ENCODE measurements at regions not wholly inside any gene's neighbourhood (a gene's known extent, or its start where the extent isn't known, plus 50 kb on each side); places are given as distances from the start of the nearest gene placed in this dataset.
"Not testable (repeated sequence)": the region's sequence is repeated elsewhere in the genome, so short reads cannot be mapped to it uniquely, and the experiment has no call there.

GRCh38 chr11:34830648-34831047, 85.5 kb downstream of the APIP start:
- no peak for DNase-seq

DNA sequence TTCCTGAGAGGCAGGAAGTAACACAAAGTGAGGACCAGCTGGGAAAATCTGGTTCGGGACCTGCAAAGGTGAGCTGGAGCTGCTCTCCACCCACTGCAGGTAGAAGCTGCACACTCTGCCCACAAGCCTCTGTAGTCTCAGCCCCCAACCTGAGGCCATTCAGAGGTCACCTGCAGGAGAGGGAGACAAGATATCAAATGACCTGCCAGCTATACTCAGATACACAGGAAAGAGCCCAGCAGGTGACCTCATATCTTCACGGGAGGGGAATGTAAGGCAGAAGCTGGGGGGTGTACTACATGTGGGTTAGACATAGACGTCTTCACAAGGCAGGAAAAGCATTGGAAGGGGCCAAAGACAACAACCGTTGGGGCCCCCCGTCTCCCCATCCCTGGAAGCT, 86.1 kb downstream of the APIP start:
- DNase-seq: no peak

DNA sequence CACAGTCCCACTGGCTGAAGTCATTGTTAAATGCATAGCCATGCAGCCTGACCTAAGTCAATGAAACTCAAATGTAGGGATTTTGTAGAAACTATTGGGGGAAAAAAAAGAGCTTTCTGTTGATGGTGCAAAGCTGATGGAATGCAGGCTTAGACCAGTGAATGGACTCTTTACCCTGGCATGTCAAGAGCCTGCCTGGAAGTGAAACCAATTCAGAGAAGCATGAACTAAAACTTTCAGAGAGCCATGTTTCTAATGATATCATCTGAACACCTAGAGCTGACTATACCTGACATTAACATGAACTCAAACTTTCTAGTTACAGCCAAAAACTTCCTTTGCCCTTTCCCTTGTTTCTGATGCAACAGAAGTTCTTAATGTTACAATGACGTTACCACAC, 89.0 kb downstream of the APIP start:
- DNase-seq: no peak

DNA sequence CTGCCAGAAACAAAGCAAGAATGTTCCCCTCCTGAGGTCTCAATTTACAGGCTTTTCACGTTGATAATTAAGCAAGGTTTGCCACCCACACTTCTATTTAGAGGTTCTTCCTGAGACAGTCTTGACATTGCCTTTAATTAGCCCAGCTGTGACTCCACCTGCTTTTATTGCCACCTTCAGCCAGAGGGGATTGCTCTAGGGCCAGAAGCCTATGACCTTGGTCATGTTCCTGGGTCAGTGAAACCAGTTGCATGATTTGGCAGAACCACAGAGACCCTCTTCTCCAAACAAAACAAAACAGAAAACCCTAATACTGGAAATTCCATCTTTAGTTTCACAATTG, 89.8 kb downstream of the APIP start:
- DNase-seq: no peak

DNA sequence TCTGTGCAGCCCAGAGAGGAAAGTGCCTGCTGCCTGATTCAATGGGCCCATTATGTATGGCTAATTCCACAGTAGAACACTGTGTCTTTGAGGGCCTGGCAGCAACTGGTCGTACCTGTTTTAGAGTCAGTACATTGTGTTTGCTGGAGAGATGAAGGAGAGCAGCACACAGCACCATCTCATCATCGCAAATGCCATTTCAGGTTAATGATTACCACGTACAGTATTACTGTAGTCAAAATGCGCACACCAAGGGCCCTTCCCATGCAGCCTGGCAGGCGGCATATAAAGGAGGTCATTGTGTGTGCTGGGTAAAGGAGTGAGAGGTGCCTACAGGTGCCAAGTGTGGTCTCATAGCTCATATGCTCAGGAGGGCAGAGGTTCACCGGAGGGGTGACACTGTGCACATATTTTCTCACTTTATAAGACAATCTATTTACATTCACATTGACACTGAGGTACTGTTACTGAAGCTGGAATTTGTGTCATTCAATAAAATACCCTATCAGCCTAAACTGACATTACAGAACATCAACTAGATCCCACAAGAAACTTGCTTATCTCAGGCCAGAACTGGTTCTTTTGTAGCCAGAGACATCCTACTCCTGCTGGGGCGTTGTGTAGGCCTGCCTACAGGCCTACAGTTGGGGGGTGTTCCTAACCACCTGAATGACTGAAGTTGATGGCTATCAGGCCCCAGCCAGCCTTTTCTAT, 90.4 kb downstream of the APIP start:
- DNase-seq: no peak

DNA sequence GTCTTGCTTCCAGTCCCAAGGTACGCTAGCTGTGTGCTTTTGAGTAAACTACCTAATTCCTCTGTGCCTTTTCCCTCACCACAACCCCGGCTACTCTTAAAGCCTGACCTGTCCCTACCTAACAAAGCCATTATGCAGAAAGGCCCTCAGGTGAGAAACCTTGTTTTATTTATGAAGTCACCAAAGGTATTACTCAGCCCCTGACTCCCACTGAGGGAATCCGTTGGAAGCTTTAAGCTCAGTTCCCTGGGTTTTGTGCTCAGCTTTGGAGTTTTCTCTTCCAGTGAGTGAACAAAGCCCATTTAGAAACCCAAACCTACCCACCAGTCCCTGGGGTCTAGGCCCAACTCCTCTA, 90.9 kb downstream of the APIP start:
- DNase-seq: no peak

DNA sequence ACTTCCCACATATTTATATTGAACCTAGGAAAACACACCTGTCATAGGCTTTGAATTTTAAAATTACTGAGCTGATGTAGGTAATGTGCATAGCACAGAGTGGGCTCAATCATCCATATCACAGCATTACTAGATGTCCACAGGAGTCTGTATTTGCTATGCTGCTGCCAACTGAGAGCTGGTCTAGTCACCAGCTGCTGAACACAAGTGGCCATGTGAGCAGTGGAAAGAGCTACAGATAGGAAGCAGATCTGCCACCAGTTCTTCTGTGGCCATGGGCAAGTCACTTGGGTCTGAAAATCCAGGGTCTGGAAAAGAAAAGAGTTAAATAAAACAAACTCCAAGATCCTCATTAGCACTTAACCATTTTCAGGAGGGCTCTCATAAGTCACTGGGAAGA, 91.8 kb downstream of the APIP start:
- no peak for DNase-seq

GRCh38 chr11:34823639-34824038, 92.5 kb downstream of the APIP start:
- DNase-seq: no peak

DNA sequence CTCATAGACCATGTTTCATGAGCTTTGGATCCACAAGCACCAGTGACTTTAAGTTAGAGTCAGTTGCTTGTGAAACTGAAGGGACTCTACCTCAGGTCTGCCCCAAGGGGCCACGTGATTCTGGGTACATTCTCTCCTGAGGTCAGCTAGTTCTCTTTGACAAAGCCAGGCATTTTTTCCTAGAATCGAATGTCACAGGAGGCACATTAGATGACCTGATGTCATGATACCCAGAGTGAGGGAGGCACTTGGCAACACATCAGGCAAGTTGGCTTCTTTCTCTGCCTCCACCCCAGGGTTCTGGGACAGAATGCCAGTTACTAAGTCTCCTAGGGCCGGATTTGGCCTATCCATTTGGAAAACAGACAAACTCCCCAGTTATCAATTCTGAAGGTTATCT, 93.0 kb downstream of the APIP start:
- DNase-seq: no peak

DNA sequence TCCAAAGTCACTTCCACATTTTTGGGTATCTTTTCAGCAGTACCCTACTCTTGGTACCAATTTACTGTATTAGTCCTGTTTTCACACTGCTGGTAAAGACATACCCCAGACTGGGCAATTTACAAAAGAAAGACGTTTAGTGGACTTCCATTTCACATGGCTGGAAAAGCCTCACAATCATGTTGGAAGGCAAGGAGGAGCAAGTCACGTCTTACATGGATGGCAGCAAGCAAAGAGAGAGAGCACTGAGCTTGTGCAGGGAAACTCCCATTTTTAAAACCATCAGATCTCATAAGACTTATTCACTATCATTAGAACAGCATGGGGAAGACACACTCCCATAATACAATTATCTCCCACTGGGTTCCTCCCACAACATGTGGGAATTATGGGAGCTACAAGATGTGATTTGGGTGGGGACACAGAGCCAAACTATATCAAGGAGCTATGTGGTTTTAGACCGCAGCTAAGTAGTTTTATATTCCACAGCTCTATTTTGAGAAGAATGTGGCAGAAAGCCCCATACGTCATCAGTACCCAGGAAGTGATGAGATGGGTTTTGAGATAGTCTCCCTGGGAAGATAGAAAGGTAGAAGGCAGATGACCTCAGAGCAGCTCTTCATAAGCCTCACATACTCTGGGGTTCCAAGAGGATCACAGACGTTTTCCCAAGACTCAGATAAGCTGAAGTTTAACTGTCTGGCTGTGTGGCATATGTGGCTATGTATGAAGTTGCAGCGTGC, 96.3 kb downstream of the APIP start:
- no peak for DNase-seq

GRCh38 chr11:34817812-34818211, 98.4 kb downstream of the APIP start:
- DNase-seq: not testable (repeated sequence)

DNA sequence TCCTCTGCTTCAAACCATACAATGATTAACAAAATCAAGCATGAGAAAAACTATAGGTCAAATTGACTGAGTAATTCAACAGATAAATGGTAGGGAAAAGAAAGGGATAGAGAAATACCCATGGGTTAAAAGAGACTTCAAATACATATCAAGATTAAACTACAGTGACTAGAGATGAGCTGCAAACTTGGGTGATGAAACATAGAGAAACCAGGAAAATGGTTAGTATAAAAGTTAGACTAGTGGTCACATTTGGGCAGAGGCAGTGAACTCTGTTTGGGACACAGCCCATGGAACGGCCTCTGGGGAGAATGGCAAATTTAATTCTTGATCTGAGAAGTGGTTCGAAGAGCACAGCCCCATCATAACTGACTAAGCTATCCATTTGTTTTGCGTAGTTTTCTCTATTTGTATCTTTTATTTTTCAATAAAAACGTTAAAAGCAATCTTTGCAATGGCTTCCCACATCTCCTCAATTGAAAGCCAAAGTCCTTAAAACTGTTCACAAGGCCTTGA, 99.4 kb downstream of the APIP start:
- DNase-seq: no peak

GRCh38 chr11:34812905-34813576, 103.1 kb downstream of the APIP start:
- no peak for DNase-seq

- no peak for DNase-seq
Measured at GRCh38 chr11:34811858-34812257, 104.3 kb downstream of the APIP start.

DNA sequence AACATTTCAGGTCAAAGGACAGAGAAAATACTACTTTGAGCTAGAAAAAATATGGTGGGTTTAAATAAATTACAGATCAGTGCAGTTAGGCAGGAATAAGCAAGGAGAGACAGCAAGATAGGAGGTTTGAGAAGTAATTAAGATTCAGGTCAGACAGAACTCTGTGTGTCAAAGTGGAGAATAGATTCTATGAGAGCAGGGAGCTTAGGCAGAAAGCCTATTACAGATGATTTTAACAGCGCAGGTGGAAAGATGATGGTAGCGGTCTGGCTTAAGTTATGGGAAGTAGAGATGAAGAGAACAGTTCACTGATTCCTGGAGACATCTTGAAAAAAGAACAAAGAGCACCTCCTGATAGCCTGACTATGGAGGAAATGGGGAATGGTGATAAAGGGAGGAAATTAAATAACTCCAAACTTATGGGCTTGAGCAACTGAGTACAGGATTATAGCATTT, 106.0 kb downstream of the APIP start:
- no peak for DNase-seq

- no peak for DNase-seq
Measured at GRCh38 chr11:34809191-34810106, 106.7 kb downstream of the APIP start.

GRCh38 chr11:34806875-34807274, 109.3 kb downstream of the APIP start:
- no peak for DNase-seq

DNA sequence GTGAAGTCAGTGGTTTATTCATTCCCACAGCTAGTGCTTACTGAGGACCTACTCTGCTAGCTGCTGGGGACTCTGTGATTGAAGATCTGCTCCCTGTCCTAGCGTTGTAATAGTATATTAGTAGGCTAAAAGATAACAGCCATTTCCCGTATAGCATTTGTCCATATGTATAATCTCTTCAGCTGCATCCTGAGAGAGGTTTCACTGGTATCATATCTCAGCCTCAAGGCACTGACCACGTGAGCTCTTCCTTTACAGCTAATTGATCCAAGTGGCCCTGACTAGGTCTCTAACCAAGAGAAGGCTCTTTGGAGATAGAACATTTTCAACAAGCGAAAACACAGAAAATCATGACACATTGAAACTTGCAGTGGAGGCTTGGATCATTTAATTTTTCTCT, 110.2 kb downstream of the APIP start:
- no peak for DNase-seq

- no peak for DNase-seq
Measured at GRCh38 chr11:34799848-34800247, 116.3 kb downstream of the APIP start.

DNA sequence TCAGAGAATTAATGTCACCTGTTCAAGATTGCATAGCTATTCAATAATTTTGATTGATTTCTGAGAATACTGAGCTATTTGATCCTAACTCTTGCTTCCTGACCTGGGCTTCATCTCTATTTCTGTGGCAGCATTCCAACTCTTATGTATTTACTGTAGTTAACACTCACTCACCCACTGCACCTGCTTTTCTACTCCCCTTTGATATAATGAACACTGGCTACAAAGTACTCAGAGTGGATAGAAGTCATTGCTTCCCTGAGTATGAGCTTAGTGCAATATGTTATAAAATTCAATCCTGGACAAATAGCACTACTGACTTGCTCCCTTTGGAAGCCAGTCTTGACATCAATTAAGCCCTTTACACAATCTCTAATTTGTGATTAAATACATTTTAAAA, 117.2 kb downstream of the APIP start:
- DNase-seq: no peak

DNA sequence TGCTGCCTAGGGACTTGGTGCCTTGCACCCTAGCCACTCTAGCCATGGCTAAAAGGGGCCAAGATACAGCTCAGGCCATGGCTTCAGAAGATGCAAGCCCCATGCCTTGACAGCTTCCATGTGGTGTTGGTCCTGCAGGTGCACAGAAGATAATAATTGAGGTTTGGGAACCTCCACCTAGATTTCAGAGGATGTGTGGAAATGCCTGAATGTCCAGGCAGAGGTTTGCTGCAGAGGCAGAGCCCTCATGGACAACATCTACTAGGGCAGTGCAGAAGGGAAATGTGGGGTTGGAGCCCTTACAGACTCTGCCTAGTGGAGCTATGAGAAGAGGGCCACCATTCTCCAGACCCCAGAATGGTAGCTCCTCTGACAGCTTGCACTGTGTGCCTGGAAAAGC, 118.7 kb downstream of the APIP start:
- DNase-seq: not testable (repeated sequence)

- no peak for DNase-seq
Measured at GRCh38 chr11:34795641-34796040, 120.5 kb downstream of the APIP start.

Measured in occipital lobe (tissue), 1 donor.